Liver (tissue), 8 donors: ENCODE measurements at regions not wholly inside any gene's neighbourhood (a gene's known extent, or its start where the extent isn't known, plus 50 kb on each side); places are given as distances from the start of the nearest gene placed in this dataset.

Source experiments
- DNase-seq: peaks from one replicate; pipeline ENCODE4 v3.0.0-alpha.2; 2017; ENCODE audit warnings: low spot score
- H3K27ac ChIP-seq, 2 donors: one replicate each; pipeline ENCODE4 v1.7.0; 2013; ENCODE audit warnings: inconsistent platforms in 2 of 2, low read length in 2 of 2, control low read depth in 1 of 2, low read depth in 1 of 2, mild to moderate bottlenecking in 1 of 2
- H3K27me3 ChIP-seq, 4 donors: one replicate each; pipeline versions ENCODE4 v1.6.1 to v1.7.0; 2013; ENCODE audit warnings: low read length in 3 of 4, inconsistent platforms in 1 of 4, mild to moderate bottlenecking in 1 of 4, moderate library complexity in 1 of 4; ENCODE audit not compliant: control insufficient read depth in 4 of 4, insufficient read depth in 4 of 4
- H3K36me3 ChIP-seq, 4 donors: one replicate each; pipeline versions ENCODE4 v1.6.1 to v1.7.0; 2013; ENCODE audit warnings: low read length in 3 of 4, mild to moderate bottlenecking in 3 of 4, low read depth in 1 of 4, moderate library complexity in 1 of 4; ENCODE audit not compliant: control insufficient read depth in 4 of 4, insufficient read depth in 3 of 4
- H3K4me1 ChIP-seq, 4 donors: one replicate each; pipeline versions ENCODE4 v1.6.1 to v1.7.0; 2013; ENCODE audit warnings: low read length in 3 of 4, mild to moderate bottlenecking in 3 of 4, moderate library complexity in 1 of 4; ENCODE audit not compliant: control insufficient read depth in 4 of 4, insufficient read depth in 4 of 4
- H3K4me3 ChIP-seq, 3 donors: one replicate each; pipeline versions ENCODE4 v1.6.1 to v1.7.0; 2013; ENCODE audit warnings: low read length in 3 of 3, control low read depth in 1 of 3, low read depth in 1 of 3, mild to moderate bottlenecking in 1 of 3
- H3K9ac ChIP-seq, 2 donors: one replicate each; pipeline ENCODE4 v1.7.0; 2013; ENCODE audit warnings: low read length in 2 of 2, mild to moderate bottlenecking in 2 of 2, moderate library complexity in 2 of 2, control low read depth in 1 of 2, low read depth in 1 of 2
- H3K9me3 ChIP-seq, 4 donors: one replicate each; pipeline versions ENCODE4 v1.6.1 to v1.7.0; 2013; ENCODE audit warnings: low read length in 3 of 4; ENCODE audit not compliant: control insufficient read depth in 4 of 4
- ATF3 ChIP-seq: IDR thresholded peaks from 2 replicates; pipeline ENCODE4 v1.6.1; 2016; ENCODE audit warnings: antibody characterized with exemption
- CTCF ChIP-seq: fragments of 150-350 bp; IDR thresholded peaks from 2 replicates; pipeline ENCODE4 v1.5.1; 2017; ENCODE audit warnings: improper control_type of control experiment, low read depth, low read length; ENCODE audit not compliant: missing input control
- EGR1 ChIP-seq, 2 donors: IDR thresholded peaks; 2 replicates each; pipeline ENCODE4 v1.6.1; 2016 to 2018; ENCODE audit warnings: antibody characterized with exemption in 2 of 2, low read depth in 2 of 2
- FOXA1 ChIP-seq: IDR thresholded peaks from 2 replicates; pipeline ENCODE4 v1.6.1; 2016; ENCODE audit warnings: antibody characterized with exemption
- FOXA2 ChIP-seq: IDR thresholded peaks from 2 replicates; pipeline ENCODE4 v1.6.1; 2016; ENCODE audit warnings: antibody characterized with exemption
- GABPA ChIP-seq, 2 donors: IDR thresholded peaks in 1 of 2; conservative IDR thresholded peaks in 1 of 2; 2 replicates each; pipeline ENCODE4 v1.6.1; 2016; ENCODE audit warnings: antibody characterized with exemption in 2 of 2, mild to moderate bottlenecking in 1 of 2, moderate library complexity in 1 of 2
- HNF4A ChIP-seq, 2 donors: conservative IDR thresholded peaks; 2 replicates each; pipeline ENCODE4 v1.6.1; 2016; ENCODE audit warnings: antibody characterized with exemption in 2 of 2, mild to moderate bottlenecking in 2 of 2
- HNF4G ChIP-seq: IDR thresholded peaks from 2 replicates; pipeline ENCODE4 v1.6.1; 2016; ENCODE audit warnings: antibody characterized with exemption
- JUND ChIP-seq, 2 donors: IDR thresholded peaks; 2 replicates each; pipeline ENCODE4 v1.6.1; 2016; ENCODE audit warnings: antibody characterized with exemption in 2 of 2
- MAX ChIP-seq: IDR thresholded peaks from 2 replicates; pipeline ENCODE4 v1.6.1; 2016; ENCODE audit warnings: antibody characterized with exemption
- NR2F2 ChIP-seq: IDR thresholded peaks from 2 replicates; pipeline ENCODE4 v1.6.1; 2016; ENCODE audit warnings: antibody characterized with exemption
- RAD21 ChIP-seq, 2 donors: IDR thresholded peaks; 2 replicates each; pipeline ENCODE4 v1.6.1; 2016; ENCODE audit warnings: antibody characterized with exemption in 2 of 2, mild to moderate bottlenecking in 2 of 2
- REST ChIP-seq: IDR thresholded peaks from 2 replicates; pipeline ENCODE4 v1.6.1; 2016; ENCODE audit warnings: antibody characterized with exemption, mild to moderate bottlenecking
- RXRA ChIP-seq, 2 donors: IDR thresholded peaks; 2 replicates each; pipeline ENCODE4 v1.6.1; 2017 to 2018; ENCODE audit warnings: antibody characterized with exemption in 2 of 2, mild to moderate bottlenecking in 1 of 2
- SP1 ChIP-seq: IDR thresholded peaks from 2 replicates; pipeline ENCODE4 v1.6.1; 2018; ENCODE audit warnings: antibody characterized with exemption, mild to moderate bottlenecking
- TAF1 ChIP-seq: conservative IDR thresholded peaks from 2 replicates; pipeline ENCODE4 v1.6.1; 2016; ENCODE audit warnings: antibody characterized with exemption, mild to moderate bottlenecking
- YY1 ChIP-seq: IDR thresholded peaks from 2 replicates; pipeline ENCODE4 v1.6.1; 2016; ENCODE audit warnings: antibody characterized with exemption, mild to moderate bottlenecking
- ZBTB33 ChIP-seq: IDR thresholded peaks from 2 replicates; pipeline ENCODE4 v1.6.1; 2016; ENCODE audit warnings: antibody characterized with exemption
- WGBS: extraction: QIAGEN DNeasy Blood & Tissue Kit; methylation state at CpG from one replicate; pipeline ENCODE4 v1.1.7; 2013; 5-methylcytosine and 5-hydroxymethylcytosine counted together
- donor health status: healthy.
- donor health status: healthy.
- donor health status: healthy.
- donor health status: healthy.
- donor health status: healthy.

- Histone ChIP-seq H3K4me1 (no peaks in the 10 kb centered on the region), H3K9ac (no peak overlapping the region), H3K36me3 (no peaks in the 10 kb centered on the region), H3K4me3 (no peak overlapping the region), H3K9me3 (no peaks in the 10 kb centered on the region), H3K27me3 (no peaks in the 10 kb centered on the region), H3K27ac (no peak overlapping the region)
- WGBS, result 67% methylated on average over 7 of the region's 7 CpGs
- no peak for DNase-seq
- TF ChIP-seq ZBTB33 (no peak), SP1 (no peak), ATF3 (no peak), REST (no peak), HNF4A (conservative IDR thresholded peaks at IDR 0.05) (no peak), RAD21 (IDR thresholded peaks at IDR 0.05) (no peak), YY1 (no peak), HNF4G (no peak), TAF1 (no peak), FOXA2 (no peak), GABPA (IDR thresholded peaks at IDR 0.05 in 1 of 2, conservative IDR thresholded peaks at IDR 0.05 in 1 of 2) (no peak), CTCF (no peak), MAX (no peak), FOXA1 (no peak), EGR1 (IDR thresholded peaks at IDR 0.05; ENCODE audit: low read depth in 2 of 2) (no peak), NR2F2 (no peak), JUND (IDR thresholded peaks at IDR 0.05) (no peak), RXRA (IDR thresholded peaks at IDR 0.05) (no peak)
Measured at GRCh38 chr13:23081901-23082300, 98.9 kb upstream of the SGCG start.
